Ishikawa (cell line): ENCODE measurements at regions not wholly inside any gene's neighbourhood (a gene's known extent, or its start where the extent isn't known, plus 50 kb on each side); places are given as distances from the start of the nearest gene placed in this dataset.

Experiments used
- CEBPB ChIP-seq: IDR thresholded peaks from 2 replicates; pipeline ENCODE4 v1.6.1; 2012
- CREB1 ChIP-seq: IDR thresholded peaks from 2 replicates; pipeline ENCODE4 v1.6.1; 2012; ENCODE audit warnings: low read depth
- EGR1 ChIP-seq: IDR thresholded peaks from 2 replicates; pipeline ENCODE4 v1.6.1; 2012
- EP300 ChIP-seq: IDR thresholded peaks from 2 replicates; pipeline ENCODE4 v1.6.1; 2012; ENCODE audit warnings: borderline replicate concordance
- FOXM1 ChIP-seq: IDR thresholded peaks from 2 replicates; pipeline ENCODE4 v1.6.1; 2012; ENCODE audit warnings: low read depth, borderline replicate concordance
- NFIC ChIP-seq: IDR thresholded peaks from 2 replicates; pipeline ENCODE4 v1.6.1; 2012
- RAD21 ChIP-seq: IDR thresholded peaks from 2 replicates; pipeline ENCODE4 v1.6.1; 2012; ENCODE audit warnings: low read depth
- REST ChIP-seq: IDR thresholded peaks from 2 replicates; pipeline ENCODE4 v1.6.1; 2012; ENCODE audit warnings: low read depth, mild to moderate bottlenecking
- TAF1 ChIP-seq: IDR thresholded peaks from 2 replicates; pipeline ENCODE4 v1.6.1; 2012; ENCODE audit warnings: low read depth, mild to moderate bottlenecking
- TCF12 ChIP-seq: IDR thresholded peaks from 2 replicates; pipeline ENCODE4 v1.6.1; 2012; ENCODE audit warnings: low read depth
- TEAD4 ChIP-seq: IDR thresholded peaks from 2 replicates; pipeline ENCODE4 v1.6.1; 2012
- USF1 ChIP-seq: IDR thresholded peaks from 2 replicates; pipeline ENCODE4 v1.6.1; 2012
- YY1 ChIP-seq: IDR thresholded peaks from 2 replicates; pipeline ENCODE4 v1.6.1; 2012; ENCODE audit warnings: low read depth
- ZBTB7A ChIP-seq: IDR thresholded peaks from 2 replicates; pipeline ENCODE4 v1.6.1; 2012; ENCODE audit warnings: low read depth
- TF ChIP-seq, protein P1 (sequence below): IDR thresholded peaks from 2 replicates; pipeline ENCODE4 v1.6.1; 2012

DNA sequence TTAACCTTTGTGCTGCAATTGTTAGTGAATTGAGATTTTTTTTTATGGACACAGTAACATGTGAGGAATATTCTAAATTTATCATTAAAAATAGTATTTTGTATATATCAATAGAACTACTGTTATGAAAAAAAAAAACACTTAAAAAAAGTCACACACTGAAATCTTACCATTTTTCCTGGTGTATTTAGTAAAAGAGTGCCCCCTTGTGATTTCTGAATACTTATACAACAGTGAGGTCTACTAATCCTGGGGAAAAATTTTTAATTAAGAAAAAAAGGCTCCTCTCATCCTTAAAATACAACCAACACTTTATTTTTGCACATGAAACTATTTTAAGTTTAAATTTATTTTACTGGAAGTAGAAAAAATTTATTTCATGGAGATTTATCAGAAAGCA, 56.4 kb upstream of the SPOCK3 start:
- TF ChIP-seq FOXM1, result no peak
- TF ChIP-seq RAD21, result peak; percentile 61

DNA sequence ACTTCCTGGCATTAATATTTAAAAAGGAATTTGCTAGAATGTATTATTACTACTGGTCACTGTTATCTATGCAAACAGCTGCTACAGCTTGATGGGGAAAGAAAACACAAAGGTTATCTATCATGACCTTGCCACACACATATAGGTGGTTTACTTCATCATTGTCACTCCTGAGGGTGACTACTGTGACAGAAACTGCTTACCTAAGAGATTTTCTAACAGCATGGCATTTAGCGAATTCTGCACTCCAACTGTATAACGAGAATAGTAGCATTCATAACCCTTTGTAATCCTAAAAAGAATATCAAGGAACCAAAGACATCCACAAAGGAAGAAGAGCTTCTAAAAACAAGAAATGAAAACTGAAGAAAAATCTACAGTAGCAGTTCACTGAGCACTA, 74.6 kb upstream of the SPOCK3 start:
- TF ChIP-seq EP300, result no peak
- no peak for TF ChIP-seq TAF1
- TF ChIP-seq RAD21, result no peak

DNA sequence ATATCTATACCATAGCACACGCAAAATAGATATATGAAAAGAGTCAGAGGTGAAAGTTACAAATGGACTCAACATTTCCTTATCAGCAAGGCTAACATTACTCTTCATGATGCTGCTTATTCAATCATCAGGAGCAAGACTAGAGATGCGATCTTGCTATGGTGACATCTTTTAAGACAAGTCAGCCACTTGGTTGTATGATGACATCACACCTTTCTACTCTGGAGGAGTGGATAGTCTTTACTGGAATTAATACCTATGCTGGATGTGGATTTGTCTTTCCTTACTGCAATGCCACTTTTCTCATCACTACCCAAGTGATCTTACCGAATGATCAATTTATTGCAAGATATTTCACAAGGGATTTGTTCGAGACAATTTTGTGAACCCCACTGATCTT, 87.0 kb upstream of the SPOCK3 start:
- TF ChIP-seq CREB1 (no peak), REST (no peak), CEBPB (no peak), EP300 (no peak), USF1 (no peak), EGR1 (no peak), TAF1 (no peak), TCF12 (no peak), RAD21 (no peak), ZBTB7A (no peak), YY1 (no peak)

DNA sequence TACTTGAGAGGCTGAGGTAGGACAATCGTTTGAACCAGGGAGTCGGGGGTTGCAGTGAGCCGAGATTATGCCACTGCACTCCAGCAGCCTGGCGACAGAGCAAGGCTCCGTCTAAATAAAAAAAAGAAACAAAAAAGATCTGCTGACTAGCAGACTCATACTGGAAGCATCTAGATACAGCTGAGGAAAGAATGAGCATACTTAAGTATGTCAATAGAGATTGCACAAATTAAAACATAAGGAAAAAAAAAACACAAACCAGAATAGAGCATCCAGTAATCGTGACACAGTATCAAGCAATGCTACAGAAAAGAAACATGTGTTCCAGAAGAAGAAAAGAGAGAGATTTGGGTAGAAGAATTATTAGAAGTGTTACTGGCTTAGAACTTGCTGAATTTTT, 105.5 kb upstream of the SPOCK3 start:
- TF ChIP-seq RAD21 (no peak), NFIC (no peak), USF1 (no peak), EGR1 (no peak), ZBTB7A (no peak)

DNA sequence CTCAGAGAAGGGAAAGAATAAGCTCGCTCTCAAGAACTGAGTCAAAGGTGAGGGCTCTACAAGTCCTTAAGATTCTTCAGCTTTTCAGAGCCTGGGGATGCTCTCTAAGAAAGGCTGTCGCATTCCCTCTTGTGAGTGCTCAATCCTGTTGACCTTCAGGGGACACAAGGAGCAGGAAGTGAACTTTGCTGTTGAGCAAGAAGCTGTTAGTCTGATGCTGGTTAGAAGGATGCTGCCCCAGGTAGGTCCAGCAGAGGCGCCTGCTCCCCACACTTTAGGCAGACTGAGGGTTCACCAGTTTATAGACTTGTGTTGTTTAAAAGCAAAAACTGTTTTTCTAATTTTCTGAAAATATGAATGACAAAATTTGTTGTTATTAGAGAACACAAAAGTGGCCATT, 125.4 kb upstream of the SPOCK3 start:
- no peak for TF ChIP-seq FOXM1
- TF ChIP-seq TAF1, result no peak
- no peak for TF ChIP-seq TCF12
- TF ChIP-seq RAD21, result no peak
- no peak for TF ChIP-seq NFIC
- TF ChIP-seq CEBPB, result no peak
- TF ChIP-seq YY1, result no peak
- no peak for TF ChIP-seq EP300

DNA sequence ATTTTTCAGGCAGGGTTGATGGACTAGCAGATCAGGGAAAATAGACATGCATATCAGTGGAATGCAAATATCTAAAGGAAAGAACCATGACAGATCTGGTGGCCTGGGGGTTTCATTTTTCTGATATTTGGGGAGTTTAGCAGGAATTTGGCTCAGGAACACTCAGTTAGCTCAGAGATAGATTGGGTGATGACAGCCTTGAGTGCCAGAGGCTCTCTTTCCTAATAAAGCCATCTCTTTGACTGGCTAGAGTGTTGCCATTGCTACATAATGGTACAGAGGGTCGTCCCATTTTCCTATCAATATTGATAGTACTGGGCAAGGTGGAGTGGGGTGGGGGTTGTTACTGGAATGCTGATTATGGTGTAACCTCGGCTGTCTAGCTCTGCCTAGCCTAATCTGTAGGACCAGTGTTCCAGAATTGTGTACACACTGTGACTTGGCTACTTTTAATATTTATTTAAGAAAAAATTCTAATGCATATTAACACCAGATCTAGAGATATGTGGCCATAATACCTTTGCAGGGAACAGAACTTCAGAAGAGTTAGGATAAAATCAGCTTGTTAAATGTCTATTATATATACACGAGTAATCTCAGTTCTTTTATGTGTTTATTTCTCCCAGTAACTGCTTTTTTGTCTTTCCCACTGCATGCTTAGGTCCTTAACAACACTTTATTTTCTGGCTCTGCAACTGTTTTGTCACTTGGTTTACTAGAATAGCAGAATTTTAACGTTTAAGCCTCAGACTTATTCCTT, 145.0 kb upstream of the SPOCK3 start:
- no peak for TF ChIP-seq CEBPB
- no peak for TF ChIP-seq EGR1
- TF ChIP-seq NFIC, result no peak
- no peak for TF ChIP-seq ZBTB7A
- TF ChIP-seq YY1, result no peak
- TF ChIP-seq TCF12, result no peak
- TF ChIP-seq TEAD4, result no peak
- TF ChIP-seq TAF1, result no peak
- no peak for TF ChIP-seq EP300
- TF ChIP-seq RAD21, result no peak
- TF ChIP-seq, protein P1, sequence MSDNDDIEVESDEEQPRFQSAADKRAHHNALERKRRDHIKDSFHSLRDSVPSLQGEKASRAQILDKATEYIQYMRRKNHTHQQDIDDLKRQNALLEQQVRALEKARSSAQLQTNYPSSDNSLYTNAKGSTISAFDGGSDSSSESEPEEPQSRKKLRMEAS, result no peak
- TF ChIP-seq USF1, result no peak
- TF ChIP-seq FOXM1, result no peak
- no peak for TF ChIP-seq REST
- no peak for TF ChIP-seq CREB1
